HCT116 (cell line): ENCODE measurements at regions not wholly inside any gene's neighbourhood (a gene's known extent, or its start where the extent isn't known, plus 50 kb on each side); places are given as distances from the start of the nearest gene placed in this dataset.

Source experiments
- ATAC-seq: fragments of 200-7000 bp; cut with Tn5 transposase; 2 replicates; pipeline ENCODE4 v1.9.1; 2020; ENCODE audit warnings: mild to moderate bottlenecking, moderate library complexity
- BruUV-seq: library from RNA; stranded (reverse); fragments of 400-500 nt; replicated peaks from 2 replicates; lab custom pipeline; 2021; lab: Mats Ljungman, UMichigan
- CTCF ChIA-PET: fragments of 300-600 bp; sonication (Branson Sonifier 250); formaldehyde crosslinking; loops from one replicate; lab custom pipeline; 2021; ENCODE audit warnings: antibody characterized with exemption; lab: Charles Lee
- POLR2A ChIA-PET: fragments of 300-600, 350-600 bp; sonication (Branson Sonifier 250); formaldehyde crosslinking; loops from one replicate; lab custom pipeline; 2021; ENCODE audit warnings: antibody characterized with exemption; lab: Charles Lee
- RAD21 ChIA-PET, 2 experiments: fragments of 300-600 bp; sonication (Branson Sonifier 250); formaldehyde crosslinking; loops; one replicate each; lab custom pipeline; 2023; ENCODE audit warnings: low total read pairs in 2 of 2; ENCODE audit not compliant: uncharacterized antibody in 2 of 2, unreplicated experiment in 2 of 2, low non-redundant PET in 1 of 2; lab: Charles Lee
- DNase-seq: peaks from one replicate; pipeline ENCODE4 v3.0.0-alpha.2; 2010; ENCODE audit warnings: low read depth, low spot score
- H2AFZ ChIP-seq: fragments of 200-600 bp; shearing (Covaris generic), sonication (generic); 2 replicates; pipeline ENCODE4 v1.6.1; 2017; ENCODE audit warnings: low read depth, mixed run types, mixed read lengths, antibody characterized with exemption, low read length; ENCODE audit not compliant: poor library complexity, severe bottlenecking
- H3K27ac ChIP-seq: 2 replicates; pipeline ENCODE4 v1.5.1; 2012; ENCODE audit warnings: low read depth, low read length
- H3K27me3 ChIP-seq: fragments of 200-600 bp; sonication (generic); 2 replicates; pipeline ENCODE4 v1.6.1; 2016; ENCODE audit warnings: mixed run types, low read length, mixed read lengths; ENCODE audit not compliant: insufficient read depth
- H3K36me3 ChIP-seq, 2 experiments: fragments of 200-500 bp in 1 of 2; fragments of 200-600 bp in 1 of 2; sonication (Bioruptor generic) in 1 of 2; sonication (generic) in 1 of 2; 2 replicates each; pipeline versions ENCODE4 v1.5.1 to v1.6.1; 2014 to 2016; ENCODE audit warnings: low read length in 2 of 2, inconsistent platforms in 1 of 2, mixed read lengths in 1 of 2, mixed run types in 1 of 2; ENCODE audit not compliant: insufficient read depth in 2 of 2, control insufficient read depth in 1 of 2
- H3K4me1 ChIP-seq, 2 experiments: fragments of 200-600 bp in 1 of 2; sonication (generic) in 1 of 2; 2 replicates each; pipeline versions ENCODE4 v1.5.1 to v1.6.1; 2012 to 2017; ENCODE audit warnings: low read length in 2 of 2, inconsistent platforms in 1 of 2, mild to moderate bottlenecking in 1 of 2, mixed read lengths in 1 of 2, mixed run types in 1 of 2, moderate library complexity in 1 of 2; ENCODE audit not compliant: insufficient read depth in 2 of 2, control insufficient read depth in 1 of 2
- H3K4me2 ChIP-seq: fragments of 200-600 bp; sonication (generic); 2 replicates; pipeline ENCODE4 v1.6.1; 2017; ENCODE audit warnings: mixed run types, low read length, mixed read lengths
- H3K4me3 ChIP-seq, 2 experiments: fragments of 200-600 bp in 1 of 2; sonication (generic) in 1 of 2; replicated peaks in 1 of 2; 2 replicates each; pipeline ENCODE4 v1.5.1; 2011 to 2016; ENCODE audit warnings: low read length in 2 of 2, control low read depth in 1 of 2, low read depth in 1 of 2, mild to moderate bottlenecking in 1 of 2, mixed read lengths in 1 of 2, mixed run types in 1 of 2
- H3K79me2 ChIP-seq: fragments of 200-600 bp; sonication (generic); 2 replicates; pipeline ENCODE4 v1.6.1; 2017; ENCODE audit warnings: mild to moderate bottlenecking, mixed run types, low read length, moderate library complexity, mixed read lengths; ENCODE audit not compliant: insufficient read depth
- H3K9ac ChIP-seq: fragments of 200-600 bp; sonication (generic); 2 replicates; pipeline ENCODE4 v1.6.1; 2016; ENCODE audit warnings: low read length, mixed read lengths
- H3K9me2 ChIP-seq: fragments of 200-600 bp; sonication (generic), shearing (Covaris generic); 2 replicates; pipeline ENCODE4 v1.6.1; 2017; ENCODE audit warnings: mixed run types, mild to moderate bottlenecking, moderate library complexity; ENCODE audit not compliant: insufficient read depth
- H3K9me3 ChIP-seq, 2 experiments: fragments of 200-500 bp in 1 of 2; fragments of 200-600 bp in 1 of 2; sonication (Bioruptor generic) in 1 of 2; sonication (generic) in 1 of 2; 2 replicates each; pipeline ENCODE4 v1.6.1; 2014 to 2017; ENCODE audit warnings: low read length in 2 of 2, mixed read lengths in 2 of 2, inconsistent platforms in 1 of 2, low read depth in 1 of 2, mild to moderate bottlenecking in 1 of 2, mixed run types in 1 of 2, moderate library complexity in 1 of 2; ENCODE audit not compliant: control insufficient read depth in 1 of 2, insufficient read depth in 1 of 2
- H4K20me1 ChIP-seq: fragments of 200-600 bp; sonication (generic), shearing (Covaris generic); 2 replicates; pipeline ENCODE4 v1.6.1; 2017; ENCODE audit warnings: mixed run types, mild to moderate bottlenecking, moderate library complexity; ENCODE audit not compliant: insufficient read depth
- CTCF ChIP-seq, 3 experiments: fragments of 200-600 bp in 1 of 3; sonication (generic) in 1 of 3; IDR thresholded peaks in 2 of 3; conservative IDR thresholded peaks in 1 of 3; 2 replicates each; pipeline ENCODE4 v1.5.1; 2012 to 2017; ENCODE audit warnings: low read depth in 2 of 3, low read length in 2 of 3, antibody characterized with exemption in 1 of 3, borderline replicate concordance in 1 of 3, control low read depth in 1 of 3, mild to moderate bottlenecking in 1 of 3, mixed read lengths in 1 of 3, mixed run types in 1 of 3, moderate library complexity in 1 of 3; ENCODE audit not compliant: insufficient read depth in 1 of 3
- EGR1 ChIP-seq: IDR thresholded peaks from 2 replicates; pipeline ENCODE4 v1.6.1; 2012; ENCODE audit warnings: low read depth
- ELF1 ChIP-seq: IDR thresholded peaks from 2 replicates; pipeline ENCODE4 v1.6.1; 2012; ENCODE audit warnings: low read depth, borderline replicate concordance
- EZH2phosphoT487 ChIP-seq: fragments of 200-600 bp; IDR thresholded peaks from 2 replicates; pipeline ENCODE4 v1.6.1; 2018; ENCODE audit warnings: antibody characterized with exemption, borderline replicate concordance
- FOSL1 ChIP-seq: IDR thresholded peaks from 2 replicates; pipeline ENCODE4 v1.6.1; 2012; ENCODE audit warnings: low read depth
- JUND ChIP-seq: IDR thresholded peaks from 2 replicates; pipeline ENCODE4 v1.6.1; 2012
- POLR2A ChIP-seq: IDR thresholded peaks from 2 replicates; pipeline ENCODE4 v1.7.0; 2011; ENCODE audit warnings: borderline replicate concordance; ENCODE audit not compliant: insufficient read depth, insufficient read length; ENCODE audit errors: extremely low read depth
- RAD21 ChIP-seq: IDR thresholded peaks from 2 replicates; pipeline ENCODE4 v1.6.1; 2012; ENCODE audit warnings: low read depth, mild to moderate bottlenecking
- SIN3A ChIP-seq: IDR thresholded peaks from 2 replicates; pipeline ENCODE4 v1.6.1; 2012; ENCODE audit warnings: low read depth
- SP1 ChIP-seq: IDR thresholded peaks from 2 replicates; pipeline ENCODE4 v1.6.1; 2012; ENCODE audit warnings: low read depth
- SRF ChIP-seq: IDR thresholded peaks from 2 replicates; pipeline ENCODE4 v1.6.1; 2012; ENCODE audit warnings: low read depth
- ZBTB33 ChIP-seq: IDR thresholded peaks from 2 replicates; pipeline ENCODE4 v1.6.1; 2011; ENCODE audit warnings: mild to moderate bottlenecking, low read length, moderate library complexity; ENCODE audit not compliant: insufficient replicate concordance; ENCODE audit errors: extremely low read depth
- ZFX ChIP-seq: fragments of 450-650 bp; IDR thresholded peaks from 2 replicates; pipeline ENCODE4 v1.6.1; 2017
- ZNF274 ChIP-seq: fragments of 200-500 bp; sonication (Bioruptor generic); IDR thresholded peaks from 2 replicates; pipeline ENCODE4 v1.6.1; 2014; ENCODE audit warnings: mild to moderate bottlenecking, low read depth, low read length, inconsistent platforms
- intact Hi-C: fragments of 100-400 bp; cut with micrococcal nuclease; formaldehyde crosslinking; loops from 2 replicates; pipeline ENCODE4 v1.10.0; 2022
- TF ChIP-seq, protein P1 (sequence below): IDR thresholded peaks from 2 replicates; pipeline ENCODE4 v1.6.1; 2012

DNA sequence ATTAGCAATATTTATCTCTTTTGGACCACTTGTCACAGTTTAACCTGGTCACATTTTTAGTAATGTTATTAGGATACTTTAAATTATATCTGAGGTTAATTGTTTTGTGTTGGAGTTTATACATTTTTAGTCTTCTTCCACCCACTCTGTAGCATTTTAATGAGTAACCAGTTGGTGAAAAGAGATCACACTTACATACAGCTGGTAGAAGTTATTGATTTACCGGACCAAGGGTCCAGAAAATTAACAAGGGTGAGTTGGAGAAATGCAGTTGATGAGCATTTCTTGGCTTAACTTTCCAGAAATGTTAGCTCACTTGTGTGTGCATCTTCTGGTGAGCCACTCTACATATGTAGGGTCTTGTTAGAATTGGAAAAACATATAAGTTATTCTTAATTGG is 219.6 kb downstream of the GRXCR1 start:
- no peak overlapping the region for H3K4me3 ChIP-seq
- intact Hi-C loops = no loop called here
- H3K9me3 ChIP-seq = peaks cover 4 to 16% of the 10 kb centered on the region in 2 experiments; a peak in 2 of 4 replicates
- BruUV-seq = no TSS peak
- CTCF ChIA-PET = no interaction called here
- H3K4me1 ChIP-seq = no peaks in the 10 kb centered on the region
- H3K4me2 ChIP-seq = no peak overlapping the region
- no peak overlapping the region for H3K9ac ChIP-seq
- POLR2A ChIA-PET = no interaction called here
- H3K27me3 ChIP-seq = no peaks in the 10 kb centered on the region
- H3K27ac ChIP-seq = no peak overlapping the region
- no peak for DNase-seq
- no peaks in the 10 kb centered on the region for H3K36me3 ChIP-seq
- ATAC-seq = no peak
- TF ChIP-seq RAD21 (no peak), ZBTB33 (no peak), CTCF (IDR thresholded peaks at IDR 0.05 in 2 of 3, conservative IDR thresholded peaks at IDR 0.05 in 1 of 3; ENCODE audit: borderline replicate concordance in 1 of 3, insufficient read depth in 1 of 3, low read depth in 2 of 3, low read length in 2 of 3) (no peak), EGR1 (no peak), POLR2A (no peak), SRF (no peak), FOSL1 (no peak), ZFX (no peak), EZH2phosphoT487 (no peak), JUND (no peak), SIN3A (no peak), SP1 (no peak), ZNF274 (no peak), ELF1 (no peak)
- TF ChIP-seq, protein P1, sequence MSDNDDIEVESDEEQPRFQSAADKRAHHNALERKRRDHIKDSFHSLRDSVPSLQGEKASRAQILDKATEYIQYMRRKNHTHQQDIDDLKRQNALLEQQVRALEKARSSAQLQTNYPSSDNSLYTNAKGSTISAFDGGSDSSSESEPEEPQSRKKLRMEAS = no peak
- no peaks in the 10 kb centered on the region for H3K9me2 ChIP-seq
- no peaks in the 10 kb centered on the region for H3K79me2 ChIP-seq
- H4K20me1 ChIP-seq = no peaks in the 10 kb centered on the region
- RAD21 ChIA-PET = no interaction called here
- H2AFZ ChIP-seq = no peak overlapping the region
